ENCODE measurements at regions not wholly inside any gene's neighbourhood (a gene's known extent, or its start where the extent isn't known, plus 50 kb on each side); places are given as distances from the start of the nearest gene placed in this dataset.
"Not testable (repeated sequence)": the region's sequence is repeated elsewhere in the genome, so short reads cannot be mapped to it uniquely, and the experiment has no call there.

GRCh38 chr5:126236994-126237393, 186.2 kb upstream of the GRAMD2B start:
- no peak for DNase-seq (ENCODE audit: low spot score)
- FAIRE-seq, result no peak

GRCh38 chr5:126248611-126249010, 174.6 kb upstream of the GRAMD2B start:
- DNase-seq (ENCODE audit: low spot score) (no peak), FAIRE-seq (no peak)

GRCh38 chr5:126251024-126251423, 172.2 kb upstream of the GRAMD2B start:
- FAIRE-seq, result no peak
- no peak for DNase-seq (ENCODE audit: low spot score)

- DNase-seq (ENCODE audit: low spot score), result no peak
- no peak for FAIRE-seq
Measured at GRCh38 chr5:126253406-126253805, 169.8 kb upstream of the GRAMD2B start.

GRCh38 chr5:126263591-126264184, 159.5 kb upstream of the GRAMD2B start:
- FAIRE-seq (no peak), DNase-seq (ENCODE audit: low spot score) (no peak)

- DNase-seq (ENCODE audit: low spot score), result no peak
- FAIRE-seq, result no peak
Measured at GRCh38 chr5:126265917-126266316, 157.3 kb upstream of the GRAMD2B start.

- FAIRE-seq, result no peak
Measured at GRCh38 chr5:126267438-126267837, 155.8 kb upstream of the GRAMD2B start.

GRCh38 chr5:126268697-126269315, 154.4 kb upstream of the GRAMD2B start:
- DNase-seq (ENCODE audit: low spot score), result no peak
- no peak for FAIRE-seq

More at GRCh38 chr5:126267438-126267837, 155.8 kb upstream of the GRAMD2B start:
- DNase-seq (ENCODE audit: low spot score), result no peak

- no peak for FAIRE-seq
Measured at GRCh38 chr5:126269511-126269910, 153.7 kb upstream of the GRAMD2B start.

GRCh38 chr5:126271141-126271540, 152.1 kb upstream of the GRAMD2B start:
- no peak for FAIRE-seq
- no peak for DNase-seq (ENCODE audit: low spot score)

More at GRCh38 chr5:126269511-126269910, 153.7 kb upstream of the GRAMD2B start:
- no peak for DNase-seq (ENCODE audit: low spot score)

- peak; percentile 29 for DNase-seq (ENCODE audit: low spot score)
- no peak for FAIRE-seq
Measured at GRCh38 chr5:126274076-126274762, 149.0 kb upstream of the GRAMD2B start.

GRCh38 chr5:126274763-126275125, 148.5 kb upstream of the GRAMD2B start:
- FAIRE-seq, result no peak
- DNase-seq (ENCODE audit: low spot score), result no peak

- no peak for DNase-seq (ENCODE audit: low spot score)
- FAIRE-seq, result no peak
Measured at GRCh38 chr5:126277762-126278161, 145.4 kb upstream of the GRAMD2B start.

GRCh38 chr5:126280343-126280742, 142.9 kb upstream of the GRAMD2B start:
- DNase-seq (ENCODE audit: low spot score) (no peak), FAIRE-seq (no peak)

- no peak for FAIRE-seq
Measured at GRCh38 chr5:126280846-126281245, 142.4 kb upstream of the GRAMD2B start.

GRCh38 chr5:126284977-126285696, 138.1 kb upstream of the GRAMD2B start:
- no peak for FAIRE-seq
- no peak for DNase-seq (ENCODE audit: low spot score)

More at GRCh38 chr5:126280846-126281245, 142.4 kb upstream of the GRAMD2B start:
- no peak for DNase-seq (ENCODE audit: low spot score)

- DNase-seq (ENCODE audit: low spot score); FAIRE-seq: not testable (repeated sequence)
Measured at GRCh38 chr5:126296121-126296520, 127.1 kb upstream of the GRAMD2B start.

GRCh38 chr5:126300293-126300692, 122.9 kb upstream of the GRAMD2B start:
- FAIRE-seq (no peak), DNase-seq (ENCODE audit: low spot score) (no peak)

- DNase-seq (ENCODE audit: low spot score), result no peak
- FAIRE-seq, result no peak
Measured at GRCh38 chr5:126301056-126301455, 122.2 kb upstream of the GRAMD2B start.

GRCh38 chr5:126309860-126310259, 113.3 kb upstream of the GRAMD2B start:
- peak; percentile 10 for DNase-seq (ENCODE audit: low spot score)
- FAIRE-seq, result no peak

GRCh38 chr5:126311766-126312165, 111.4 kb upstream of the GRAMD2B start:
- DNase-seq (ENCODE audit: low spot score), result no peak
- FAIRE-seq, result no peak

- DNase-seq (ENCODE audit: low spot score) (no peak), FAIRE-seq (no peak)
Measured at GRCh38 chr5:126315341-126315740, 107.9 kb upstream of the GRAMD2B start.

All from urothelium cell line (cell line).